NCI-H1105 (cell line): ENCODE measurements at regions not wholly inside any gene's neighbourhood (a gene's known extent, or its start where the extent isn't known, plus 50 kb on each side); places are given as distances from the start of the nearest gene placed in this dataset.

Source experiments
- DNase-seq: peaks from one replicate; lab custom pipeline; 2025; lab: John Stamatoyannopoulos, UW

GRCh38 chr4:4808086-4808485, 51.4 kb upstream of the MSX1 start:
- no peak for DNase-seq

- DNase-seq = no peak
These were observed 53.6 kb upstream of the MSX1 start for GRCh38 chr4:4805887-4806286.

- no peak for DNase-seq
These were observed 55.6 kb upstream of the MSX1 start for GRCh38 chr4:4803912-4804296.

- DNase-seq = no peak
These were observed 56.1 kb upstream of the MSX1 start for GRCh38 chr4:4803216-4803911.

- no peak for DNase-seq
These were observed 58.6 kb upstream of the MSX1 start for GRCh38 chr4:4800646-4801408.

GRCh38 chr4:4794421-4794820, 65.0 kb upstream of the MSX1 start:
- DNase-seq = no peak

GRCh38 chr4:4792466-4792865, 67.0 kb upstream of the MSX1 start:
- DNase-seq = no peak

GRCh38 chr4:4791299-4792111, 68.0 kb upstream of the MSX1 start:
- DNase-seq = no peak

GRCh38 chr4:4789462-4789861, 70.0 kb upstream of the MSX1 start:
- DNase-seq = no peak

GRCh38 chr4:4788573-4788972, 70.9 kb upstream of the MSX1 start:
- no peak for DNase-seq

- DNase-seq = no peak
These were observed 72.0 kb upstream of the MSX1 start for GRCh38 chr4:4787421-4787820.

- DNase-seq = no peak
These were observed 75.1 kb upstream of the MSX1 start for GRCh38 chr4:4784379-4784778.

- DNase-seq = no peak
These were observed 75.6 kb upstream of the MSX1 start for GRCh38 chr4:4783847-4784246.

- DNase-seq = no peak
These were observed 76.5 kb upstream of the MSX1 start for GRCh38 chr4:4782969-4783368.

GRCh38 chr4:4781936-4782707, 77.3 kb upstream of the MSX1 start:
- no peak for DNase-seq

- no peak for DNase-seq
These were observed 78.7 kb upstream of the MSX1 start for GRCh38 chr4:4780729-4781244.

- no peak for DNase-seq
These were observed 80.0 kb upstream of the MSX1 start for GRCh38 chr4:4779486-4779885.

- DNase-seq = no peak
These were observed 80.4 kb upstream of the MSX1 start for GRCh38 chr4:4779054-4779453.

GRCh38 chr4:4778554-4778953, 80.9 kb upstream of the MSX1 start:
- DNase-seq = no peak

- no peak for DNase-seq
These were observed 82.5 kb upstream of the MSX1 start for GRCh38 chr4:4776934-4777333.

GRCh38 chr4:4776335-4776734, 83.1 kb upstream of the MSX1 start:
- DNase-seq = no peak

- DNase-seq = no peak
These were observed 83.9 kb upstream of the MSX1 start for GRCh38 chr4:4775493-4776004.
